ENCODE measurements at regions not wholly inside any gene's neighbourhood (a gene's known extent, or its start where the extent isn't known, plus 50 kb on each side); places are given as distances from the start of the nearest gene placed in this dataset.

- no peaks in the 10 kb centered on the region for H3K4me1 Mint-ChIP-seq
- H3K36me3 Mint-ChIP-seq, result peaks cover 7% of the 10 kb centered on the region
- H3K27me3 Mint-ChIP-seq (ENCODE audit: low read depth in 2 of 2), result no peaks in the 10 kb centered on the region
- H3K4me3 Mint-ChIP-seq, result no peak overlapping the region
- no peaks in the 10 kb centered on the region for H3K9me3 ChIP-seq (ENCODE audit: control insufficient read depth, insufficient read depth, low read length)
- DNase-seq (no peak), ATAC-seq (no peak)
- no peak overlapping the region for H3K27ac ChIP-seq (ENCODE audit: low read length)
- no peak overlapping the region for H3K27ac Mint-ChIP-seq
- intact Hi-C loops (cut with micrococcal nuclease), result no loop called here
- no peaks in the 10 kb centered on the region for H3K4me1 ChIP-seq (ENCODE audit: control insufficient read depth, insufficient read depth, low read length)
- H3K36me3 ChIP-seq (ENCODE audit: control insufficient read depth, insufficient read depth, low read length), result no peaks in the 10 kb centered on the region
- TF ChIP-seq CTCF (IDR thresholded peaks at IDR 0.05), result no peak
- H3K27me3 ChIP-seq (ENCODE audit: control insufficient read depth, insufficient read depth, low read length), result no peaks in the 10 kb centered on the region
- 74% methylated on average over 2 of the region's 3 CpGs for WGBS (ENCODE audit: insufficient coverage)
- H3K4me3 ChIP-seq (ENCODE audit: low read length), result no peak overlapping the region
- H3K9me3 Mint-ChIP-seq, result peaks cover 12 to 28% of the 10 kb centered on the region in 2 donors
Observed at GRCh38 chr5:8314965-8315364, 446.0 kb downstream of the MTRR start.

GRCh38 chr5:8316608-8317280, 447.8 kb downstream of the MTRR start:
- no peaks in the 10 kb centered on the region for H3K9me3 ChIP-seq (ENCODE audit: control insufficient read depth, insufficient read depth, low read length)
- no peaks in the 10 kb centered on the region for H3K27me3 Mint-ChIP-seq (ENCODE audit: low read depth in 2 of 2)
- H3K36me3 ChIP-seq (ENCODE audit: control insufficient read depth, insufficient read depth, low read length), result no peaks in the 10 kb centered on the region
- no peaks in the 10 kb centered on the region for H3K4me1 Mint-ChIP-seq
- no peak overlapping the region for H3K4me3 ChIP-seq (ENCODE audit: low read length)
- intact Hi-C loops (cut with micrococcal nuclease), result no loop called here
- peaks cover 14 to 19% of the 10 kb centered on the region in 2 donors for H3K9me3 Mint-ChIP-seq
- no peak for TF ChIP-seq CTCF (IDR thresholded peaks at IDR 0.05)
- DNase-seq (no peak), ATAC-seq (no peak)
- WGBS (ENCODE audit: insufficient coverage), result 42% methylated on average over 6 of the region's 6 CpGs
- H3K4me3 Mint-ChIP-seq, result no peak overlapping the region
- no peak overlapping the region for H3K27ac Mint-ChIP-seq
- H3K4me1 ChIP-seq (ENCODE audit: control insufficient read depth, insufficient read depth, low read length), result no peaks in the 10 kb centered on the region
- H3K27ac ChIP-seq (ENCODE audit: low read length), result no peak overlapping the region
- no peaks in the 10 kb centered on the region for H3K27me3 ChIP-seq (ENCODE audit: control insufficient read depth, insufficient read depth, low read length)
- H3K36me3 Mint-ChIP-seq, result peaks cover 7% of the 10 kb centered on the region

GRCh38 chr5:8317335-8317734, 448.4 kb downstream of the MTRR start:
- Mint-ChIP-seq H3K4me3 (no peak overlapping the region), H3K9me3 (peaks cover 14 to 19% of the 10 kb centered on the region in 2 donors), H3K36me3 (peaks cover 7% of the 10 kb centered on the region), H3K4me1 (no peaks in the 10 kb centered on the region), H3K27ac (no peak overlapping the region), H3K27me3 (ENCODE audit: low read depth in 2 of 2) (no peaks in the 10 kb centered on the region)
- H3K36me3 ChIP-seq (ENCODE audit: control insufficient read depth, insufficient read depth, low read length), result no peaks in the 10 kb centered on the region
- no peak overlapping the region for H3K27ac ChIP-seq (ENCODE audit: low read length)
- no peaks in the 10 kb centered on the region for H3K27me3 ChIP-seq (ENCODE audit: control insufficient read depth, insufficient read depth, low read length)
- WGBS (ENCODE audit: insufficient coverage), result 89% methylated on average over 5 of the region's 6 CpGs
- TF ChIP-seq CTCF (IDR thresholded peaks at IDR 0.05), result no peak
- intact Hi-C loops (cut with micrococcal nuclease), result no loop called here
- ATAC-seq (no peak), DNase-seq (no peak)
- H3K9me3 ChIP-seq (ENCODE audit: control insufficient read depth, insufficient read depth, low read length), result no peaks in the 10 kb centered on the region
- no peaks in the 10 kb centered on the region for H3K4me1 ChIP-seq (ENCODE audit: control insufficient read depth, insufficient read depth, low read length)
- no peak overlapping the region for H3K4me3 ChIP-seq (ENCODE audit: low read length)

- intact Hi-C loops (cut with micrococcal nuclease), result no loop called here
- Histone ChIP-seq H3K27me3 (ENCODE audit: control insufficient read depth, insufficient read depth, low read length) (no peaks in the 10 kb centered on the region), H3K9me3 (ENCODE audit: control insufficient read depth, insufficient read depth, low read length) (no peaks in the 10 kb centered on the region), H3K4me1 (ENCODE audit: control insufficient read depth, insufficient read depth, low read length) (no peaks in the 10 kb centered on the region), H3K4me3 (ENCODE audit: low read length) (no peak overlapping the region), H3K27ac (ENCODE audit: low read length) (no peak overlapping the region), H3K36me3 (ENCODE audit: control insufficient read depth, insufficient read depth, low read length) (no peaks in the 10 kb centered on the region)
- H3K27ac Mint-ChIP-seq, result no peak overlapping the region
- no peak for TF ChIP-seq CTCF (IDR thresholded peaks at IDR 0.05)
- H3K4me1 Mint-ChIP-seq, result no peaks in the 10 kb centered on the region
- no peak overlapping the region for H3K4me3 Mint-ChIP-seq
- DNase-seq, result no peak
- peaks cover 14 to 16% of the 10 kb centered on the region in 2 donors for H3K9me3 Mint-ChIP-seq
- peaks cover 7% of the 10 kb centered on the region for H3K36me3 Mint-ChIP-seq
- ATAC-seq, result no peak
- H3K27me3 Mint-ChIP-seq (ENCODE audit: low read depth in 2 of 2), result no peaks in the 10 kb centered on the region
Observed at GRCh38 chr5:8320244-8320643, 451.3 kb downstream of the MTRR start.

All from natural killer cell (primary cell).